ENCODE measurements at regions not wholly inside any gene's neighbourhood (a gene's known extent, or its start where the extent isn't known, plus 50 kb on each side); places are given as distances from the start of the nearest gene placed in this dataset.

DNA sequence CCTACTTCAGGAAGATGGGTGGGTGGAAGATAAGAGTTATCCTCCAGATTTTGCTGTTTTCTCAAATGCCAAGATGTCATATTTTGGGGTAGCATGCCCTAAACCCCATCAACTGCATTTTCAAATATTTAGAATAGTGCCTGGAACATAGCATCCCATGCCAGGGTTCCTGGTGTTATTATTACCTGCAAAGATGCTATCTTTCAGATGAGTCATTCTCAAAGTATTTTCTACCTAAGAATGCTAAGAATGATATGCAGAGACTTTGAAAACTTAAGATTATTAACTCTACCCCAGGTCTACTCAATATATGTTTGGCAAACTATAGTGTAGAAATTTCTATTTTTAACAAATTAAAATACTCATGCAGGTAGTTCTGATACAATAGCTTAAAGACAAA is 934.3 kb upstream of the SLIT2 start:
- DNase-seq (ENCODE audit: low read depth) = no peak

DNA sequence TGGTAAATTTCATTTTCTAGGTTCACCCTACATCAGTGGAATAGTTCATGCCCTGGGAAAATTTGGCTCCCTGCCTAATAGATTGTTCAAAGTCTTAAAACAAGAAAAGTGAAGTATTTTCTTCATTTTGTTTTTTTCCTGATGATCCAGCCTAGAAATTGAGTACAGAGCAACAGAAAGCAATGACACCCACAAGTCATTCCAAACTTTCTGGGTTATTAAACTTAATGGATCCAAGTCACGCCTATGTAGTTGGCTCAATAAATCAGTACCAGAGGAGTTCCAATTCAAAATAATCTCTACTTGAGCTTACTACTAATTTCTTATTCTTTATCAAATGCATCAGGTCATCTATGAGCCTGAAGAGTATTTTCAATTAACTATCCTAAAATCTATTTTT is 937.6 kb upstream of the SLIT2 start:
- no peak for DNase-seq (ENCODE audit: low read depth)

DNA sequence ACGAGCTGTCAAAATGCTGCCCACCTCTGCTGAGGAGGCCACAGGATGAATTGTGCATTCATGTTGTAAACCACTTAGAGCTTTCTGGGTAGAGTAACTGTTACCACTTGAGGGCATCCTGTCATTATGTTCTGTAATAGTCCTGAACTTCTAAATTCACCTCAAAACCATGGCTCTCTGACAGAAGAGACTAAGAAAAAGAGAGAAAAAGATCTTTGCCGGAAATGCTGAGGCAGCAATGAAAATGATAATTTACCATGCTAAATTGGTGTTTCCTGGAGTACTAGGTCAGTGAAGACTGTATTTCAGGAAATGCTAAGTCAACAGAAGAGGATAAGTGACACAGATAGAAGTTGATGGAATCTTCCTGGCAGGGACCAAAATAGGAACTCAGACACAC is 942.3 kb upstream of the SLIT2 start:
- DNase-seq (ENCODE audit: low read depth) = no peak

DNA sequence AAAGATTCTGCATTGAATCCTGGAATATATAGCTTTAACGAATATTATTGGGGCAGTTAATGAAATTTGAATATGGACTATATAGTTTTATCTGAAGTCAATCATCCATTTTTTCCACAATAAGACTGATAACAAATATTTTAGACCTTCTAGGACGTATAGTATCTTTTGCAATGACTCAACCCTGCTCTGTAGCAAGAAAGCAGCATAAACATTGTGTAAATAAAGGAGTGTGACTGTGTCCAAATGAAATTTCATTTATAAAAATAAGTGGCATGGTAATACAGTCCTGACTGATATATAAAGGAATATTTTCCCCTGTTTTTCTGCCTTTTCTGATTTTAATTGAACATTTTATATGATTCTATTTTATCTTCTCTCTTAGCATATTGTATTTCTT is 947.7 kb upstream of the SLIT2 start:
- DNase-seq (ENCODE audit: low read depth) = no peak

DNA sequence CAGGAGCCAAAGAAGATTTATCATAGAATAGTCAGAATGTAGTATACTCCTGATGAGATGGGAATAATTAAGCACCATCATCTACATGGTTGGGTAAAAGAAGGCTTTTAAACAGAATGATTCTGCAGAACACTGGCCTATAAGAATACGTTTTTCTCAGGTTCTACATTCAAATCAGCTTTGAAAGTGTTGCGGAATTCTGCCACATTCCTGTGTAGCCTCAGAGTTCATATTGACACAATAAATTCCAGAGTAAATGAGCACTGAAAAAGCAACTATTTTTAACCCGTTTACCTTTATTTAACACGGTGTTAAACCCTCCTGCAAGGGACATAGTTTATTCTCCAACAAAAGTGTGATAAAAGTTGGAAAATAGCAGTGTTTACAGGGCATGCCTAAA is 950.2 kb upstream of the SLIT2 start:
- no peak for DNase-seq (ENCODE audit: low read depth)

DNA sequence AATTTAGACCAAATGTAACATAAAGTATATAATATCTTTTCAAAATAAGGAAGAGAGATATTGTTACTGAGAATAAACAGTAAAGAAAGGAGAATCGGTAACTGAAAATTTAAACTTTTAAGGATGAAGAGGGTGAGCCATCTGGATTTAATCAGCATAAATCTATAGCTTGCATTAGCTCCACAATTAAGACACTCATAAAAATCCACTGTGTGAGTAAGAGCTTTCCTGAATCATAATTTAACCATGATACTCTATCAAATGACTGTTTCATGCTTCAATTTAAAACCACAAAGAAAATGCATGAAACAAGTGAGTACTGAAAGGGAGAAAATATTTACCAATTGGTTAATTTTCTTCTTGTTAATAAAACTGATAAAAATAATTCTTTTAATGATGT is 951.5 kb upstream of the SLIT2 start:
- DNase-seq (ENCODE audit: low read depth) = no peak

DNA sequence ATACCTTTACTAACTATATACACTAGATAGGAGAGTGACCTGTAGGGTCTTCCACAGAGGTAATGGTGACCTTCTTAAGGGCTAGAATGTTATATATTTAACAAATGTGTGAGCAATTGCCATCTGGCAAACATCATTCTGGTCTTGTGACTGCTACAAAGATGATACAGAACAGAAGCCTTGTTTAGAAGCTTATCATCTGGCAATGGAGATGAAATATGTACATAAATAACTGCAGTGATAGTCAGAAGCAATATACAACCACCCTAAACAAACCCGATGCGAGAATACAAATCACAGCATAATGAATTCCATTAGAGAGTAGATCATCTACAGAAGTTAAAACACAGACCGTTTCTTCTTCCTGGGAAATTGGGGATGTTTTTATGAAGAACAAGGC is 952.7 kb upstream of the SLIT2 start:
- DNase-seq (ENCODE audit: low read depth) = no peak

DNA sequence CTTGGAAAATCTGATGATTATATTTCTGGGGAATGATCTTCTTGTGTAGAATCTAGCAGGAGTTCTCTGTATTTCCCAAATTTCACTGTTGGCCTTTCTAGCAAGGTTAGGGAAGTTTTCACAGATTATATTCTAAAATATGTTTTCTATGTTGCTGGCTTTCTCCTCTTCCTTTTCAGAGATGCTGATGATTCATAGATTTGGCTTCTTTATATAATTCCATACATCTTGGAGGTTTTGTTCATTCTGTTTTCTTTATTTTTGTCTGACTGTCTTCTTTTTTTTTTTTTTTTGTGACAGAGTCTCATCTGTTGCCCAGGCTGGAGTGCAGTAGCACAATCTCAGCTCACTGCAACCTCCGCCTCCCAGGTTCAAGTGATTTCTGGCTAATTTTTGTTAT is 957.9 kb upstream of the SLIT2 start:
- no peak for DNase-seq (ENCODE audit: low read depth)

DNA sequence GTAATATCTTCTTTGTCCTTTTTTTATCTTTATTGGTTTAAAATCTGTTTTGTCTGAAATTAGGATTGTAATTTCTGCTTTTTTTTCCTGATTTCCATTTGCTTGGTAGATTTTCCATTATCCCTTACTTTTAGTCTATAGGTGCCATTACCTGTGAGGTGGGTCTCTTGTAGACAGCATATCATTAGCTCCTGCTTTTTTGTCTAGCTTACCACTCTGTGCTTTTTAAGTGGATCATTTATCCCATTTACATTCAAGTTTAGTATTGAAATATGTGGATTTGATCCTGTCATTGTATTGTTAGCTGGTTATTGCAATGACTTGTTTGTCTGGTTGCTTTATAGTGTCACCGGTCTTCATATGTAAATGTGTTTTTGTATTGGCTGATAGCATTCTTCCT is 958.6 kb upstream of the SLIT2 start:
- DNase-seq (ENCODE audit: low read depth) = no peak

DNA sequence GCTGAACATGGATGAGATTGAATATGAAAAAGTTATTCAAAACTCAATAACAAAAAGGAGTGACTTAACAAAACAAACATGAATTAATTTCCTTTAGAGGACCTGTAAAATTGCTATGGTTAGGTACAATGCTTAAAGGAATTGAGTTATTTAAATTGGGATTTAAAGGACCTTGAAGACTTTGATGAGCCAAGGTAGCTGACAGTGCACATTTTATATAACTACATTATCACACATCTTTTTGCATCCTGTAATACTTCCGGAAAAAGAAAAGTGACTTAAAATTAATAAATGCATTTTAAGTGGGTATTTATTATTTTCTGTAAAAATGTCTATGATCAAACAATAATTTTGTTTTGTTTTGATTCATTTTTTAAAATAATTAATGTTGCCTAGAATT is 964.8 kb upstream of the SLIT2 start:
- no peak for DNase-seq (ENCODE audit: low read depth)

DNA sequence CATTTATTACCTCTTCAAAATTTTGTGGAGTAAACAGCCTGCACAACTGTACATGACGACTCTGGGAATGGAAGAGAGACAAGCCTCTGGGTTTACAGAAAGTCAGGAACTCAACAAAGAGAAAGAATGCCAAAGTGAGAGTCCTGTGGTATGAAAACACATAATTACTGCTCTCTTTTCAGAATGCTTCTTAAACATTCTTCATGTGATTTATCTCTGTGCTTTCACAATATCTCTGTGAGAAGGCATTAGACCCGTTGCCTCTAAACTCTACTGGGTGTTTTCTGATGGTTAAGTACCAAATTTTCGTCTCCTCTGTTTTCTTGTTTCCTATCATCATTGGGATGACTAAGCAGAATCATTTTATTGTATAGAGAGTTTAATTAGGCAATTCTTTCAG is 966.6 kb upstream of the SLIT2 start:
- no peak for DNase-seq (ENCODE audit: low read depth)

DNA sequence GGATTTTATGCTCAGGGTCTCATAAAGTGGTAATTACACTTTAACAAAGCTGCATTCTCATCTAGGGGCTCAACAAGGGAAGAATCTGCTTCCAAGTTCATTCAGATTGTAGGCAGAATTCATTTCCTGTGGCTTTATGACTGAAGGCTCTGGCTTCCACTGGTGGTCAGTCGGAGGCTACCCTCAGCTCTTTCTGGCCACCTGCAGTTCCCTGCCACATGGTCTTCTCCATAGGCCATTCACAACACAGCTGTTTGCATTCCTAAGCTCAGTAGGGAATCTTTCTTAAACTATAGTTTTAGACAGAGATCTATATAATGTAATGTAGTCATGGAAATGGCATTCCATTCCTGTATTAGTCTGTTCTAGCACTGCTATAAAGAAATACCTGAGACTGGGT is 973.0 kb upstream of the SLIT2 start:
- DNase-seq (ENCODE audit: low read depth) = no peak

DNA sequence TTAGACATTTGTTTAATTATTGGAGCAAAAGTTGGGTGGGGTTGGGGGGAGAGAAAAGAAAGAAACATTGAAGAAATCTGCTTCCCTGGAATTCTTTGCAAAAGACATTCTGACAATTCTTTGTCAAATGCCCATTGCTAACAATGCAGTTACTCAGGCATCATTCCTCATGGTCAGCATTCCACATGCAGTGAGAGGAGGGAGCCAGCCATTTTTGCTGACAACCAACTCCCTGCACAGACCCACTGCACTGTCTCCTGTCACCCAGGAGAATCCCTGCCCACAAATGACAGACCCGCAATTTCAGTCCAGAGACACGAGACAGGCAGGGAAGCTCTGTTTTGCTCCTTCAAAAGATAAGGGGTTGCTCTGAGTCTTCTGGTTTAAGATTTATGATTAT is 985.1 kb upstream of the SLIT2 start:
- DNase-seq (ENCODE audit: low read depth) = no peak

DNA sequence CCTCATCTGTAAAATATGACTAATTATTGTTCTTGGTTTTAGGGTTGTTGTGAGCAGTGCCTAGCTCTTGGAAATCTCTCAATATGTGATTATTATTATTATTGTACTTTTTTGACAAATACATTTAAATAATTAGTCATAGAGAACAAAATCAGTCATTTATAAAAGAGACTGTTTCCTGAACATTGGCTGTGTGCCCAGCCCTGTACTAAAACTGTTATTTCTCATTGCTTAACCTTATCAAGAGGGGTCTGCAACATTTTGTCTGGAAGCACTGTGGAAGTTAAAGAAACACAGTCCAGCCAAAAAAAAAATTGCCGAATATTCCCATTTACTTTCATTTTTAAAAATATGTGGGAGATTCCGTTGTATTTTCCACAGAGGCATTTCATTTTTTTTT is 989.2 kb upstream of the SLIT2 start:
- DNase-seq (ENCODE audit: low read depth) = no peak

DNA sequence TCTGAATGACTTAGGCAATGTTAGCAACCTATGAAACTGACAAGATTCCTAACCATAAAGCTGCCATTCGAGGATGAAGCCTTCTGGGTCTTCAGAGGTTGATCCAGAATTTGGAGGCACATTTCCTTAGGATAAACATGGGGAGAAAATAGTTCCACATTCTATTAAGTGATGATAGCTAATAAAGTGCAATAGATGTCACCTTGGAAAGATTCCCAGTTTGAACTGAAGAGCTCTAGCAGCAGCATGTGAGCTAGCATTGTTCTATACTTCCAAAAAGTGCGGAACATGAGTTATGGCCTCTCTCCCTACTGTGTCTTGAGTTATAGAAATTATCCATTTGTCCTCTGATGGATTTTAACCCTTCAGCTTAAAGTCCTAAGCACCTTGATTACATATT is 991.4 kb upstream of the SLIT2 start:
- DNase-seq (ENCODE audit: low read depth) = no peak

DNA sequence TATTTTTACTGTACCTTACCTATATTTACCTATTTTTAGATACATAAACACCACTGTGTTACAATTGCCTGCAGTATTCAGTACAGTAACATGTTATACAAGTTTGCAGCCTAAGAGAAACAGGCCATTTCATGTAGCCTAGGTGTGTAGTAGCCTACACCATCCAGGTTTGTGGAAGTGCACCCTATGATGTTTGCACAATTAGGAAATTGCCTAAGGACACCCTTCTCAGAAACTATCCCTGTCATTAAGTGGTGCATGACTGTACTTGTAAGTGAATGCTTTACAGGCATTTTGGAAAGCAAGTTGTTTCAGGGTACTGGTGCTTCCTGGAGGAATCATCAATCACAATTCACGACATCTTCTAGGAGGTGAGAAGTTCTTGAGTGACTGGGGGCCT is 991.8 kb upstream of the SLIT2 start:
- DNase-seq (ENCODE audit: low read depth) = no peak

DNA sequence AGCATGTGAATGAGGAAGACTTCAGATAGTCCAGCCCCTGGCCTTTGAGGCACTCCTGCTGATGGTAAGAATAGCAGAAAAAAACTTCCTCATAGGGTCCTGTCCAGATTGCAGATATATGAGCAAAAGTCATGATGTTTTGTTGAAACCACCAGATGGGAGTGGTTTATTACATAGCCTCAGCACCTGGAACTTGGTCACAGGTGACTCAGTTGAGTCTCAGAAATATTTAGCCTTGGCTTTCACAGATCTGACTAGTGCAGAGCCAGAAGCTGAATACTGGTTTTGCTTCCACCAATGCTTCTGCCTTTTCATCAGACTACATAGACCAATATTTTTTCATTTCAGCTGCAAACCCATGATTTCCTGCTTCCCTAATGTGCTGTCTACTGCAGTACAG is 994.9 kb upstream of the SLIT2 start:
- DNase-seq (ENCODE audit: low read depth) = no peak

DNA sequence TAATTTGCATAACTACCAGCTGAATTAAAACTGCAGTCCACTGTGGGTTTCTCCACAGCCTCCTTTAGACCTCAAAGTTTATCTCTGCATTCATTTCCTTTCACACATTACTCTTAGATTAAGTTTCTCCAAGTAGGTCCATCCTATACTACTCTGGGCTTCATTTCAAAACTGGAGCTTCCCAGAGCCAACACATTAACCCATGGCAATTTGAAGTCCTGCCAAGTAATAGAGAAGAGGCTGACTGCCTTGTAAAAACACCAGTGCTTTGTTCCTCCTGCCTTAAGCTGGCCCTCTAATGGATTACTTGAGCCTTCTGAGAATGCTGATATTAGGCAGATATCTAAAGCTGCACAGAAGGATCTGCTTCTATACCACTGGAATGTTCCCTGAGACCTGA is 997.2 kb upstream of the SLIT2 start:
- DNase-seq (ENCODE audit: low read depth) = no peak

DNA sequence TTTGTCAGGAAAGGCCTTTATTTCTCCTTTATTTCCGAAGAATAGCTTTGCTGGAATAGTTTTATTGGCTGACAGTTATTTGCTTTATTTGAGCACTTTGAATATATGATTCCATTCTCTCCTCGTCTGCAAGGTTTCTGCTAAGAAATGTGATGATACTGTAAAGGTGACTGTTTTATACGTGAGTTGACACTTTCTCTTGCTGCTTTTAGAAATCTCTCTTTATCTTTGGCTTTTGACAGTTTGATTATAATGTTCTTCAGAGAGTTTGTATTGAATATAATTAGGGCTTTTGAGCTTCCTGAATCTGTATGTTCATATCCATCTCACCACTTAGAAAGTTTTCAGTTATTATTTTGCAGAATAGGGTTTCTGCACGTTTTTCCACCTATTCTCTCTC is 1003.7 kb upstream of the SLIT2 start:
- DNase-seq (ENCODE audit: low read depth) = no peak

DNA sequence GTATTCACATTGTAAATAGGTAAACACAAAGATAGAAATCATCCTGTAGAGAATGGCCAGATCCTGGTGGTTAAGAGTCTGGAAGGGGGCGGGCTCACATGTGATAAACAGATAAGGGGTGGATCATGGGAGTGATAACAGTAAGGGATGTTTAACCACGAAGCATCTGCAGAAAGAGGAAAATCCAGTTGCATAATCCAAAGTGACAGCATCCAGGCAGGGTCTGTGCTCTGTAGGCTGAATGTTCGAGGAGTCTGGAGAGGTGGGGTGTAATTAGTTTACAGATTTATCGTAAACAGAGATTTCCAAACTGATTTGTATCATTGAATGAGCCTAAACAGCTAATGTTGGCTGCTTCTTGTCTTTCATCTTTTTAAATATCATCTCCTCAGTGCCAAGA is 1009.8 kb upstream of the SLIT2 start:
- no peak for DNase-seq (ENCODE audit: low read depth)

DNA sequence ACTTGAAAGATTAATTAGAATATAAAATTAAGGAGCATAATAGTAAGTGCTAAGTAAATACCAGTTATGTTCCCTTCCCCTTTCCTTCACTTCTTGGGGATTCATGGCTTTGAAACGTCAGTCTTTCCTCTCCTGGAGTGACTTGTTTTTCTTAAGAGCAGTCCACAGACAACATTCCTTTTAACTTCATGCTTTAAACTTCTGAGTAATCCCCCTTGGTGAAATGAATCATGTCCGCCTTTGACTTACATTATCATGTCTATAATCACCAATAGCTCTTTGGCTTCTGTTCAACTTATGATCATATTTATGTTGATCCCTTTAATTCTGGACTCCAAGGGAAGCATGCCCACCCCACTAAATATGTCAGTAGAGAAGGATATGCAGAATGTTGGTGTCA is 1012.1 kb upstream of the SLIT2 start:
- DNase-seq (ENCODE audit: low read depth) = peak; percentile 85

DNA sequence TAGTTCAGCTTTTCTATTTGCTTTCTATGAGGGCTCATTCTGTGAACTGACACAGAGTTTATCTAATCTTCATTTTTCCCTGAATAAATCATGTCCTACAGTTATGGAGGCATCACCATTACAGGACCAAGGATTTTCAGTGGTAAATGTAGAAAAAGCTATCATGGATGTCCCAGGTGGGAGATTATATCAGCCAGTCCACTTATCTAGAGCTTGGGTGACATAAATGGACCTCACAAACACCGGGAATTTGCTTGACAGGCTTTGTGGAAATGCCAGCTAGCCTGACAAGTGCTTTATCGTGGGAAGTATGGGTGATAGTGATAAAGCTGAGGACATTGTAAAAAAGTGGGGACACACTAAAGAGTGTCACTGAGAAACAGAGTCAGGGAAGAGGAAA is 1015.2 kb upstream of the SLIT2 start:
- DNase-seq (ENCODE audit: low read depth) = no peak

DNA sequence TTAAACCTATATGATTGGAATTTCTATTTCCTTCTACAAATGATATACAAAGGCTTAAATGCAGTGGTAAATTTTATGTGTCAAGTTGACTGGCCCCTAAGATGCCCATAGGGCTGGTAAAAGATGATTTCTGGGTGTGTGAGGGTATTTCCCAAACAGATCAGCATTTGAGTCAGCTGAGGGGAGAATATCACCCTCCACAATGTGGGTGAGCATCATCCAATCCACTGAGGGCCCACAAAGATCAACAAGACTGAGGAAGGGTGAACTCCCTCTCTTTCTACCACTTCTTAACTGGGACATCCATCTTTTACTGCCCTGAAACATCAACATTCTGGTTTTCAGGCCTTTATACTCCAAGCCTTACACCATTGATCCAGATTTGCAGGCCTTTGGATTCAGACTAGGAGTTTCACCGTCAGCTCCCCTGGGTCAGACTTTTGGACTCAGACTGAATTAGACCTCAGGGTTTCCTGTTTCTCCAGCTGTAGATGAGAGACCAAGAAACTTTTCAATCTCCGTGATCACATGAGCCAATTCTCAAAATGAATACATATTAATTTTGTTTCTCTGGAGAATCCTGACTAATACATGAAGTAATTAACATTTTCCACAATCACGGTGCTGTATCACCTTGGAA is 1020.7 kb upstream of the SLIT2 start:
- DNase-seq (ENCODE audit: low read depth) = no peak

DNA sequence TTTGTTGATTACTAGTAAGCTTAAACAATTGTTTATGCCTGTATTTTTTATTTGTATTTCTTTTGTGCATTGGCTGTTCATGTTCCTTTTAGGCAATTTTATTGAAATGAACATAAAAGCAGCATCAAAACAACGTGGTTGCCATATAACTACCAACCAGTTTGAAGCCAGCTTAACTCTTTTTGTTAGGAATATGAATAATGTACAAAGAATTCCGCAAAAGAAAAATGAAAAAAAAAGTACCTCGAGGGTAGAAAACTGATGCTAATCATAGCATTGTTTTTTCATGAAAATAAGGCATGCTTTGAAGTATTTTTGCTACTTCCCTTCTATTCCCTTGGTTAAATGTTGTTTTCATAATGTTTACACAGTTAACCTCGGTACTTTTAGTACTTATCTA is 1024.0 kb upstream of the SLIT2 start:
- no peak for DNase-seq (ENCODE audit: low read depth)

DNA sequence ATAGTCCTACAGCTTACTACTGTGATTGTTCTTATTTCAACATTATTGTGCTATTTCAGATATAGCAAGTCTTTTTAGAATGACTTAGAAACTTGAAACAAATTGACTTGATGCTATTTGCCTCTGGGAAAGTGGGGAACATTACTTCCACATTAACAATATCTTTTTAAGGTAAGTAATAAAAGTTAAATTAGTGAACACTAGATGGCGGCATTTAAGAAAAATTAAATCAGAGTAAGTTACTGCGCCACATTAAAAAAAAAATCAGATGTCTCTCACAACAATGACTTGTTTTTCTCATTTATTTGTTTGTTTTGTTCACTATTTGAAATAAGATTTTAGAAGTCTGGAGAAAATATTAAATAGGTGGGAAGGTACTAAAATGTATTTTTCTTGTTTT is 1026.9 kb upstream of the SLIT2 start:
- no peak for DNase-seq (ENCODE audit: low read depth)
